HL-60/S4 (cell line): ENCODE measurements at regions not wholly inside any gene's neighbourhood (a gene's known extent, or its start where the extent isn't known, plus 50 kb on each side); places are given as distances from the start of the nearest gene placed in this dataset.

Source experiments
- in situ Hi-C: fragments of 300-500 bp; cut with MboI; formaldehyde crosslinking; loops from 2 replicates; pipeline ENCODE4 v1.14.3; 2022; ENCODE audit warnings: low sequenced_read_pairs

- in situ Hi-C loops, result no loop called here
These were observed 109.5 kb upstream of the LMO4 start for GRCh38 chr1:87219141-87219540.

DNA sequence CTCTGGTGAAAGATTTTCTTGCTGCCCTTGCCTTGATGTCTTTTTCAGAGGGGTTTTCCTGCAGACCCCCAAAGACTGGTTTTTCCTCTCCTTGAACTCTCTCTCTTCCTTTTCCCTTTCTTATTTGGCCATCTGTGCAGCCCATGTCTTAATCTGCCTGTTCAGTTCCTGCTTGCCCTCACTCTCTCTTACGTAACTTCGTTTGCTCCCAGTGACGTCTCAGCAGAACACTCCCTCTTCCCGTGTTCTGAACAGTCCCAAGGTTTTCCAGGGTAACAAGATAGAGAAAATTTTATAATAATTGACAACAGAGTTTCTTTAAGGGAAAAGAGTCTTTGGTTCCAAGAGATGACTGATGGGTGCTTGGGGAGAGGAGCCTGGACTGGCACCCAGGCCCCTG lies 109.1 kb upstream of the LMO4 start:
- in situ Hi-C loops, result no loop called here

DNA sequence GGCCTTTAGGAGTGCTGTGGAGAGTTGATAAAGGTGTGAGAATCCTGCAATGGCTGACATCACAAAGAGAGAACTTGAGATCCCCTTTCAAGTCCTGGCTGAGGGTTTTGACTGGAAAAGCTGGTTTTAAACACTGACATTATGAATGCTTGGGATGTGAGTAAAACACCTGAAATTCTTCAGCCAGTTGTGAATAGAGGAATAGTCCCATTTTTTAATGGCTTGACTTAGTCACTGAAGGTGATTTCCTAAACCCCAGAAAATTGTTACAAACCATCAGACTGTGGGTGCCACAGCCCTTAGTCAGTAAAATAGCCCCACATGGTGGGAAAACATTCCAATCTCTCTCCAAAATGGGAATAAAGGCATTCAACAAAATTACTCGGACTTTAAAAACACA lies 107.7 kb upstream of the LMO4 start:
- in situ Hi-C loops, result no loop called here

DNA sequence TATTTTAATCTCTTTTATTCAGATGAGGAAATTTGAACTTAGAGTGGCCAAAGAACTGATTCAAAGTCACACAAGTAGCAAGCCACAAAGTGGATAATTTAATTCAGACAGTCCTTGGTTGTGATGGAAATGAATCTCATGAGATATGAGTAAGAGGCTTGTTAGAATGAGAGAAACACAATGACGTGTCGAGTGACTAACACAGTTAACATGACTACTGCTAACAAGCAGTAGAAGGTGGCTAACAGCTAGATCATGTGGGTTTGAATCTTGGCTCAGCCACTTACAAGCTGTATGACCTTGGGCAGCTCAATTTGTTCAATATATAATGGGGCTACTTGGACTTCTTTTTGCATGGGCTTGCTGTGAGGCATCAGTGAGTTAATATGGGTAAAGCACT lies 104.5 kb upstream of the LMO4 start:
- in situ Hi-C loops, result no loop called here

GRCh38 chr1:87225171-87225570 lies 103.5 kb upstream of the LMO4 start:
- in situ Hi-C loops, result no loop called here

- in situ Hi-C loops, result no loop called here
These were observed 102.3 kb upstream of the LMO4 start for GRCh38 chr1:87226341-87226760.

DNA sequence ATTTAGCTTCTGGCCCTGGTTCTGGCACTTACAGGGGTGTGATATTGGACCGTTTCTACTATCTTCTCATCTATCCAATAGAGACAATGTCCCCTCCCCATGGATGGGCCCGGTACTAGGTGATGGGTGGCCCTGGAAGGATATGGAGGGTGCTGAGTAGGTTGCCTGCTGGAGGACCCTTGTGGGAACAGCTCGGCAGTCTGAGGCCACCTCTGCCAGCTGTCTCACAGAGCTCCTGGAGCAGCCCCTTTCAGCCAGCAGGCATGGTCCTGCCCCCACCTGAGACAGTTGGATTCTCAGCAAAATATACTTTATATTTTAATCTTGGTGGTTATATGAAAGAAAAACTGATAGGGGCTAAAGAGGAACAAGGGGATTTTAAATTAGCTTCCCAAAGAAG lies 101.0 kb upstream of the LMO4 start:
- in situ Hi-C loops, result no loop called here

DNA sequence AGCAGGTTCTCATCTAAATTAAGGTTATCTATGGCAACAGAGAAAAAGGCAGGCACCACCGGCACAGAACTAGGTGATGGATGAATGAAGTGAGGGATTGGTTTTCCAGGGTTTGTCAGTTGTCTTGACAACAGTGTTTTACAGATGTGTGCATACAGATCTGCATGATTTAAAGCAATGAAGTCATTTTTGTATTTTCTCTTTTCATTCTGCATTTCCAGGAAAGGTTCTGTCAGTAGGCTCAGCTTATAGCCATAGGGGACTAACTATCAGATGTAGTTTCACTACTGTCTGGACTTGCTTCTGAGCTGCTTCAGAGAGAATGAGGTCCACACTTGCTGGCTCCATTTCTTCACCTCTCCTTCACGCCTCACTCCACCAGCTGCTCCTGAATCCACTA lies 98.2 kb upstream of the LMO4 start:
- in situ Hi-C loops, result no loop called here

GRCh38 chr1:87231703-87232367 lies 96.8 kb upstream of the LMO4 start:
- in situ Hi-C loops, result no loop called here

- in situ Hi-C loops, result no loop called here
These were observed 92.1 kb upstream of the LMO4 start for GRCh38 chr1:87236585-87236984.

- in situ Hi-C loops, result no loop called here
These were observed 88.6 kb upstream of the LMO4 start for GRCh38 chr1:87239997-87240605.

- in situ Hi-C loops, result no loop called here
These were observed 87.9 kb upstream of the LMO4 start for GRCh38 chr1:87240661-87241285.

DNA sequence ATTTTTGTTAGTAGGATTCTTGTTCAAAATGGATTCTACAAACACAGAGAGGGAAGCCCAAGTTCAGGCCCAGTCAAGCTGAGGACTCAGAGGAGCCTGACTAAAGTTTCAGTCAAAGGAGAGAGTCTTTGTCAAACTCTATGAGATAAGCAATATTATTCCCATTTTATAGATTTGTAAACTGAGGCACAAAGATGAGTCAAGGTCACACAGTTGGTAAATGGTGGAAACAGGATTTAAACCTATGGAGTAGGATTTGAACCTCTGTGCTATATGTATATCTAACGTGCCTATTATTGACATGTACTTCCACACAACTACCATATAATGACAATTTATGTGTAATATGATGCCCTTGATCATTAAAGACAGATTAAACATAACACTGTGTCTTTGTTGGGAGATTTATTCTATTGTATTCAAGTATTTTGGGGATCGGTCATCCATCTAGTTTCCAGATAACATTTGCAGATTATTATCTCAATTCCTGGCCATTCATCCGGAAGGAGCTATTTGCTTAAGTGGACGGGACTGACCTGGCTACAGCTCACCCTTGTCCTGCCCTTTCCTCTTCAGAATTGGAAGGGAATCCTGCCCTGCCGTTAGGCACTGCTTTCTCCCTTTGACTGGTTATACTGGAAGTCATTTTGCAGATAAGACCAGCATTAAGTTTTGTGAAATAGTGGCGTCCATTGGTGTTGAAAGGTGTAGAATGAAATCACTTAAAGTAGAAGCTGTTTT lies 86.1 kb upstream of the LMO4 start:
- in situ Hi-C loops, result no loop called here

GRCh38 chr1:87243573-87243972 lies 85.1 kb upstream of the LMO4 start:
- in situ Hi-C loops, result no loop called here

GRCh38 chr1:87246436-87246835 lies 82.2 kb upstream of the LMO4 start:
- in situ Hi-C loops, result no loop called here

GRCh38 chr1:87249803-87250202 lies 78.9 kb upstream of the LMO4 start:
- in situ Hi-C loops, result no loop called here

DNA sequence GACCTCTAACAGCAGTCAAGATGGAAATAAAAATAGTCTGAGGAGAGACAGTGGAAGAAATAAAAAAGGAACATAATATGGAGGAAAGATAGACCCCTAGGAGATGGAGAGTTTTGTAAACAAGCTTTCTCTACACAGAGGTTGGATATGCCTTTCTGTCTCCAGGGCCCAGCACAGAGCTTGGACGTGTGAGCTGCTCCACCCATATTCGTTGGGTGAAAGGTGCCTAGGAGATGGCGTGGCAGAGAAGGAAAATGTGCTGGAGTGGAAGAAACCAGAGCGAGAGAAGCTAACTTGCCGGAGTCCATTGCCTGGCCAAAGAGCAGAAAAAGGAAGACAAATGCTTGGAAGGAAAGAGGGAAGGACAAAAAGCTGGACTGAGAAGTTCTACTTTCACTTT lies 78.3 kb upstream of the LMO4 start:
- in situ Hi-C loops, result no loop called here

- in situ Hi-C loops, result no loop called here
These were observed 76.3 kb upstream of the LMO4 start for GRCh38 chr1:87252406-87252805.

DNA sequence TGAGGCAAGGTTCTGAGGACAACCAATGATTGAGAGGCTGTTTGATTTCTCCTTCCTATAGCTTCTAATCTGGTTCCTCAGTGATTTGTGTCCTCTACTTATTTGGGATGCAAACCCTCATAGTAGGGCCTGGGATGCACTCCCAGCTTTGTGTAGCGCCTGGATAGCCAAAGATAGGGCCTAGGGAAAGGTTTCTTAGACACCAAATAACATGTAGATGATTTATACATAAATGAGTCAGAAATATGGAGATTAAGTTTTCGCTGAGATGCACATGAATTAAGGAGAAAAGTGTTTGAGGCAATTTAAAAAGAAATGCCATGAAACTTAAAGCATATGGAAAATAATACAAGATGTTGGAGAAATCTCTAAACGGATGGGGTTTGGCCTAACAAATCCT lies 66.0 kb upstream of the LMO4 start:
- in situ Hi-C loops, result no loop called here

- in situ Hi-C loops, result no loop called here
These were observed 65.4 kb upstream of the LMO4 start for GRCh38 chr1:87263281-87263680.

DNA sequence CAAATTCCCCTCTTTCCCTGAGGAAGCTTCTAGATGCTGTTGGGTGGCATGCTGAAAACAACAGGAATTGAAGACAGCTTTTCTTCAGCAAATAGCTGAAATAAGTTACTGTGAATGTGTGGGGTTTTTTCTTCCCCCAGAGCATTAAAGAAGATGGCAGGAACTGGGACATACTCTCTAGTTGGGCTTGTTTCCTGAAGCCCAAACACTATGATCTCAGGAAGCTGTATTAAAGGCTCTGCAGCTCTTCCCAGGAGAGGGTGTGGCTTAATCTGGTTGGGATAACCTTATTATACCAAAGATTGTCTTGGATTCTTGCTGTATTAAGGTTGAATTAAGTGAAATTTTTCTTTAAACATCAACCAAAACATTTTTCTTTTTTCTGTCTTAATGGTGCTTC lies 64.9 kb upstream of the LMO4 start:
- in situ Hi-C loops, result no loop called here

DNA sequence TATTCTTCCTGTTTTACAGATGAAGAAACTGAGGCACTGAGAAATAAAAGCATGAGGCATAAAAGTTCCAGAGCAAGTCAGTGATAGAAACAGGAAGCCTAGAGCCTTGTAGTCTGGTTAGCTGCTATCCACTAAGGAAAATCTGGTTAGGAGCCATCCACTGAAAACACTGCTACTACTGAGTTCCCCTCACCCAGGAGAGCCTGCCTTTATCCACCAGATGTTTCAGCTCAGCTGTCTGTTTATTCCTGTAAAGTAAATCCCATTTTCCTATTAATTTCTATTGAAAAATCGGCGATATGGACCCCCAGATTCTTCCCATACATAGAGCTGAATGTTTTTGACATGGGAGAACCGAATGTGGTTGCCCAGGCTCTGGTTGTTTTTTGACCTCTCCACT lies 63.7 kb upstream of the LMO4 start:
- in situ Hi-C loops, result no loop called here
